ENCODE measurements at regions not wholly inside any gene's neighbourhood (a gene's known extent, or its start where the extent isn't known, plus 50 kb on each side); places are given as distances from the start of the nearest gene placed in this dataset.

GRCh38 chrX:26848511-26848910 lies 614.6 kb downstream of the PPP4R3C start:
- TF ChIP-seq CTCF (IDR thresholded peaks at IDR 0.05) (no peak), POLR2AphosphoS5 (IDR thresholded peaks at IDR 0.05; ENCODE audit: insufficient read depth in 1 of 2, low read depth in 1 of 2) (no peak)

Measured in vagina (tissue), 2 donors.